ENCODE measurements at regions not wholly inside any gene's neighbourhood (a gene's known extent, or its start where the extent isn't known, plus 50 kb on each side); places are given as distances from the start of the nearest gene placed in this dataset.

DNA sequence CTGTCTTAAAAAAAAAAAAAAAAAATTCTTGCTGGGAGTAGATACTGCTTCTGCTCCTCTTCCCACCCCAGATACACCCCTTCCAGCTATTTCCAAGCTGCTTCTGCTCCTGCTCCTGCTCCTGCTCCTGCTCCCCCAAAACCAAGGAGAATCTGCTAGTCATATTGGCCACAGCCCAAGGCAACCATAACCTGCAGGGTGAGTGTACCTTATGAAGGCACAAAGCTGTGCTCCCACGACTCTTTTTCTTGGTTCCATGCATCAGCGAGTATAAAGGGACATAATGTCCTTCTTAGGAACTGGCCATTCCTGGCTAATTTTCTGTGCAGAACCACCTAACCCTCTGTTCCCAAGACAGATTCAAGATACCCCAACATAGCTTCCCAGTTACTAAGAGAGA, 129.5 kb upstream of the CDK1 start:
- no peak for TF ChIP-seq EZH2 (IDR thresholded peaks at IDR 0.05; ENCODE audit: borderline replicate concordance, low read depth, low read length, poor library complexity, severe bottlenecking)
- Histone ChIP-seq H3K27ac (ENCODE audit: low read depth, low read length, poor library complexity, severe bottlenecking) (no peak overlapping the region), H3K4me3 (ENCODE audit: low read depth, low read length, poor library complexity, severe bottlenecking) (no peak overlapping the region), H3K27me3 (replicated peaks; ENCODE audit: insufficient read depth, low read depth, low read length, poor library complexity) (no peaks in the 10 kb centered on the region), H3K4me1 (ENCODE audit: insufficient read depth, low read length, poor library complexity, severe bottlenecking) (peaks cover 27% of the 10 kb centered on the region), H3K9me3 (ENCODE audit: low read depth, low read length, poor library complexity, severe bottlenecking) (no peaks in the 10 kb centered on the region), H3K36me3 (ENCODE audit: insufficient read depth, low read length, poor library complexity, severe bottlenecking) (no peaks in the 10 kb centered on the region)
- ChIA-PET POLR2A (ENCODE audit: low non-redundant PET) (no interaction called here), CTCF (interaction anchor here (0.6 to 1.2 kb wide), 2 partner anchors 207 to 319 kb away, joined by 3 to 5 read pairs; no protein-coding TSS in a partner anchor)
- intact Hi-C loops (cut with micrococcal nuclease; ENCODE audit: unreplicated experiment): loop anchor here (2.0 to 10.0 kb wide), 5 partner anchors 104 to 1021 kb away; no protein-coding TSS in a partner anchor
- BruUV-seq (replicated peaks): no TSS peak
- DNase-seq (ENCODE audit: low spot score): no peak

DNA sequence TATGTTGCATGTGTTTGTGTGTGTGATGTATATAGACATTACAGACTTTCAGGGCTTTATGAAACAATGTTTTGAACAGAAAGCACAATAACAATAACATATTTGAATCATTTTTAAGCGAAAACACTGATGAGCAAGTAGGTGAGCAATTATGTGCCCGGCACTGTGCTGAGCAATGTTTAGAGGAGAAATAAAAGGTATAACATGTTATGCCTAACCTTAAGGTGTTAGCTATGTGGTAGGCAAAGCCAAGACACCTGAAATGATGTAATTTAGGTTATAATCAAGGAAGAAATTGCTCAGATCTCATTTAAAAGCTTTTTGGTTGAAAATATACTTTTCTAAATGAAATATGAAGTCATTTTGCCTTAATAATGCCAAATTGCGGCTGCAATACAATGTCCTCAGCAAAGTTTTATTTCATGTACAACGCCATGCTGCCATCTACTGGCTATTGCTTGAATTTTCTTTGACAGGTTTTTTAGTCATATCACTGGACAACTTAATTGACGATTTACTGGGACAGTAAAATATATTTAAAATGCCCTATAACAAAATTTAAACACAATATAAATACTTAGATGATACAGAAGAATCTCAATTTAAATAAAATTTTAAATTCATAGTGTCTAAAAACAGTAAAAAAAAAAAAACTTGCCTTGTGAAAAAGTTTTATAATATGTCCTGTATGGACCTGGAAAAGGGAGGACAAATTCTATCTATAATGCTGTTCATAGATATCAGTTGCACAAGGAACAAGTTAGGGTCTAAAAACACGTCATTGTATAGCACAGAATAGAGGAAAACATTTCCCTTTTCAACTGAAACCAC, 131.1 kb upstream of the CDK1 start:
- Histone ChIP-seq H3K9me3 (ENCODE audit: low read depth, low read length, poor library complexity, severe bottlenecking) (no peaks in the 10 kb centered on the region), H3K4me1 (ENCODE audit: insufficient read depth, low read length, poor library complexity, severe bottlenecking) (peaks cover 27% of the 10 kb centered on the region), H3K36me3 (ENCODE audit: insufficient read depth, low read length, poor library complexity, severe bottlenecking) (no peaks in the 10 kb centered on the region), H3K4me3 (ENCODE audit: low read depth, low read length, poor library complexity, severe bottlenecking) (no peak overlapping the region), H3K27ac (ENCODE audit: low read depth, low read length, poor library complexity, severe bottlenecking) (no peak overlapping the region), H3K27me3 (replicated peaks; ENCODE audit: insufficient read depth, low read depth, low read length, poor library complexity) (no peaks in the 10 kb centered on the region)
- no peak for TF ChIP-seq EZH2 (IDR thresholded peaks at IDR 0.05; ENCODE audit: borderline replicate concordance, low read depth, low read length, poor library complexity, severe bottlenecking)
- TF ChIP-seq CTCF (conservative IDR thresholded peaks at IDR 0.05; ENCODE audit: low read depth, low read length): peak; percentile 79
- peak; percentile 83 for DNase-seq (ENCODE audit: low spot score)
- POLR2A ChIA-PET (ENCODE audit: low non-redundant PET): no interaction called here
- intact Hi-C loops (cut with micrococcal nuclease; ENCODE audit: unreplicated experiment): loop anchor here (1.0 to 10.0 kb wide), 5 partner anchors 102 to 1020 kb away; no protein-coding TSS in a partner anchor
- CTCF ChIA-PET: interaction anchor here (0.7 to 1.2 kb wide), 2 partner anchors 139 to 206 kb away, joined by 4 to 5 read pairs; no protein-coding TSS in a partner anchor
- BruUV-seq (replicated peaks): no TSS peak

- DNase-seq (ENCODE audit: low spot score): peak; percentile 42
- no peaks in the 10 kb centered on the region for H3K36me3 ChIP-seq (ENCODE audit: insufficient read depth, low read length, poor library complexity, severe bottlenecking)
- peaks cover 27% of the 10 kb centered on the region for H3K4me1 ChIP-seq (ENCODE audit: insufficient read depth, low read length, poor library complexity, severe bottlenecking)
- no peaks in the 10 kb centered on the region for H3K27me3 ChIP-seq (replicated peaks; ENCODE audit: insufficient read depth, low read depth, low read length, poor library complexity)
- no peak overlapping the region for H3K27ac ChIP-seq (ENCODE audit: low read depth, low read length, poor library complexity, severe bottlenecking)
- BruUV-seq (replicated peaks): no TSS peak
- intact Hi-C loops (cut with micrococcal nuclease; ENCODE audit: unreplicated experiment): loop anchor here (1.0 to 10.0 kb wide), 5 partner anchors 101 to 1019 kb away; no protein-coding TSS in a partner anchor
- no peak overlapping the region for H3K4me3 ChIP-seq (ENCODE audit: low read depth, low read length, poor library complexity, severe bottlenecking)
- no peak for TF ChIP-seq CTCF (conservative IDR thresholded peaks at IDR 0.05; ENCODE audit: low read depth, low read length)
- ChIA-PET POLR2A (ENCODE audit: low non-redundant PET) (no interaction called here), CTCF (interaction anchor here (0.9 to 1.3 kb wide), 2 partner anchors 112 to 205 kb away, joined by 4 to 6 read pairs; no protein-coding TSS in a partner anchor)
- no peaks in the 10 kb centered on the region for H3K9me3 ChIP-seq (ENCODE audit: low read depth, low read length, poor library complexity, severe bottlenecking)
Measured at GRCh38 chr10:60645980-60646379, 132.3 kb upstream of the CDK1 start.

Measured in A673 (cell line).